ENCODE measurements at regions not wholly inside any gene's neighbourhood (a gene's known extent, or its start where the extent isn't known, plus 50 kb on each side); places are given as distances from the start of the nearest gene placed in this dataset.

DNA sequence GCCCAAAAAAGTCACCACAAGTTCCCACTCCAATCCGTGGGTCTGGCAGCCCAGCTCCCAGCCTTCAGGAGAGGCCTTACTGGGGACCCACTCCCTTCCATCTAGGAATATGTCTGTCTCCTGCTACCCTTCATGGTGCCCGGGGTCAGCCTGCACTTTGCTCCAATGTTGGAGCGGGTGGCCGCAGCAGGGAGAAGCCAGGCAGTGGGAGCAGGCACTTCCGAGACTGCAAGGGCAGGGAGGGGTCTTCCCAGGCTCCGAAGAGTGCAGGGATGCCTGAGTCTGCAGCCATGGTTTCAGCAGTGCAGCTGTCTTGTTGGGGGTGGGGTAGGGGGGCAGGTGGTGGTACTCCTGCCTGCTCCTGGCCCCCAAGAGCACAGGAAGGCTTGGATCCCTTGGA is 1616.2 kb downstream of the SLITRK5 start:
- Histone ChIP-seq H3K4me2 (no peak overlapping the region), H3K27ac (no peak overlapping the region), H3K4me1 (no peaks in the 10 kb centered on the region), H3K4me3 (no peak overlapping the region), H3K9me3 (no peaks in the 10 kb centered on the region)
- no peak for DNase-seq (ENCODE audit: low read depth in 1 of 2, low spot score in 1 of 2)
- no peak for ATAC-seq
- WGBS (ENCODE audit: missing lambda C conversion rate) = 25% methylated on average over 1 of the region's 6 CpGs
- no peak for FAIRE-seq
- no peak for TF ChIP-seq CTCF (IDR thresholded peaks at IDR 0.05)
- no peak for TF ChIP-seq E2F6 (IDR thresholded peaks at IDR 0.05; ENCODE audit: borderline replicate concordance, low read depth)
- TF ChIP-seq FOSL2 (IDR thresholded peaks at IDR 0.05) = no peak
- no peak for TF ChIP-seq FOSL2 (CRISPR knock-in tag; IDR thresholded peaks at IDR 0.05)
- no peak for TF ChIP-seq HDAC2 (IDR thresholded peaks at IDR 0.05)
- no peak for TF ChIP-seq POLR2AphosphoS2 (conservative IDR thresholded peaks at IDR 0.05; ENCODE audit: low read length)
- no peak for TF ChIP-seq ZFP36 (IDR thresholded peaks at IDR 0.05; ENCODE audit: borderline replicate concordance, partially characterized antibody)
- no peak for TF ChIP-seq BHLHE40 (IDR thresholded peaks at IDR 0.05; ENCODE audit: low read depth, low read length)
- no peak for TF ChIP-seq ZSCAN20 (CRISPR knock-in tag; IDR thresholded peaks at IDR 0.05)
- no peak for TF ChIP-seq MAZ (IDR thresholded peaks at IDR 0.05; ENCODE audit: borderline replicate concordance, low read depth, low read length)
- no peak for TF ChIP-seq RFX5 (IDR thresholded peaks at IDR 0.05)
- no peak for TF ChIP-seq NFE2L2 (conservative IDR thresholded peaks at IDR 0.05; ENCODE audit: low read length)
- TF ChIP-seq CHD2 (IDR thresholded peaks at IDR 0.05; ENCODE audit: low read length, partially characterized antibody) = no peak
- no peak for TF ChIP-seq RAD21 (conservative IDR thresholded peaks at IDR 0.05 in 1 of 2, IDR thresholded peaks at IDR 0.05 in 1 of 2)
- no peak for TF ChIP-seq EHMT2 (IDR thresholded peaks at IDR 0.05; ENCODE audit: low read depth)
- no peak for TF ChIP-seq FOSB (CRISPR knock-in tag; IDR thresholded peaks at IDR 0.05)
- TF ChIP-seq KDM5A (IDR thresholded peaks at IDR 0.05) = no peak
- TF ChIP-seq NR3C1 (IDR thresholded peaks at IDR 0.05) = no peak
- TF ChIP-seq KDM1A (IDR thresholded peaks at IDR 0.05; ENCODE audit: low read depth) = no peak
- no peak for TF ChIP-seq CBX8 (IDR thresholded peaks at IDR 0.05)
- POLR2A ChIA-PET = no interaction called here
- CTCF ChIA-PET = no interaction called here

GRCh38 chr13:89294115-89294867 is 1623.1 kb downstream of the SLITRK5 start:
- ATAC-seq (no peak), FAIRE-seq (no peak), DNase-seq (ENCODE audit: low read depth in 1 of 2, low spot score in 1 of 2) (no peak)
- Histone ChIP-seq H3K4me1 (no peaks in the 10 kb centered on the region), H3K4me3 (no peak overlapping the region), H3K9me3 (no peaks in the 10 kb centered on the region), H3K27ac (no peak overlapping the region), H3K4me2 (no peak overlapping the region)
- POLR2A ChIA-PET = no interaction called here
- TF ChIP-seq MAFK (IDR thresholded peaks at IDR 0.05; ENCODE audit: partially characterized antibody) (no peak), TFCP2L1 (CRISPR knock-in tag; IDR thresholded peaks at IDR 0.05) (no peak), ATOH8 (CRISPR knock-in tag; IDR thresholded peaks at IDR 0.05; ENCODE audit: low read depth) (no peak), SREBF2 (IDR thresholded peaks at IDR 0.05) (no peak), ELK1 (IDR thresholded peaks at IDR 0.05; ENCODE audit: low read depth, low read length) (no peak), JUN (IDR thresholded peaks at IDR 0.05) (no peak), EHF (CRISPR knock-in tag; IDR thresholded peaks at IDR 0.05) (no peak), RNF2 (IDR thresholded peaks at IDR 0.05; ENCODE audit: borderline replicate concordance, low read depth) (no peak), MYC (IDR thresholded peaks at IDR 0.05; ENCODE audit: borderline replicate concordance, low read length) (no peak), ZFP36 (IDR thresholded peaks at IDR 0.05; ENCODE audit: borderline replicate concordance, partially characterized antibody) (no peak), FOXS1 (CRISPR knock-in tag; IDR thresholded peaks at IDR 0.05) (no peak), POLR2AphosphoS2 (conservative IDR thresholded peaks at IDR 0.05; ENCODE audit: low read length) (no peak), HDAC2 (IDR thresholded peaks at IDR 0.05) (no peak), CBX2 (IDR thresholded peaks at IDR 0.05; ENCODE audit: borderline replicate concordance, low read depth) (no peak), FOSB (CRISPR knock-in tag; IDR thresholded peaks at IDR 0.05) (no peak), RCOR1 (IDR thresholded peaks at IDR 0.05; ENCODE audit: low read depth, low read length) (no peak)
- TF ChIP-seq, protein P1, sequence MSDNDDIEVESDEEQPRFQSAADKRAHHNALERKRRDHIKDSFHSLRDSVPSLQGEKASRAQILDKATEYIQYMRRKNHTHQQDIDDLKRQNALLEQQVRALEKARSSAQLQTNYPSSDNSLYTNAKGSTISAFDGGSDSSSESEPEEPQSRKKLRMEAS (IDR thresholded peaks at IDR 0.05) = no peak
- CTCF ChIA-PET = no interaction called here
- 78% methylated on average over 10 of the region's 10 CpGs for WGBS (ENCODE audit: missing lambda C conversion rate)
